OCI-LY7 (cell line): ENCODE measurements at regions not wholly inside any gene's neighbourhood (a gene's known extent, or its start where the extent isn't known, plus 50 kb on each side); places are given as distances from the start of the nearest gene placed in this dataset.

ENCODE experiments used
- EZH2phosphoT487 ChIP-seq: fragments of 200-600 bp; sonication (generic); IDR thresholded peaks from 2 replicates; pipeline ENCODE4 v1.6.1; 2018; ENCODE audit warnings: low read depth, borderline replicate concordance, mild to moderate bottlenecking, mixed run types, antibody characterized with exemption, low read length, moderate library complexity, mixed read lengths
- TF ChIP-seq, protein P1 (sequence below): fragments of 200-600 bp; sonication (generic); conservative IDR thresholded peaks from 2 replicates; pipeline ENCODE4 v1.5.1; 2014; ENCODE audit warnings: mild to moderate bottlenecking, antibody characterized with exemption, low read length, moderate library complexity, mixed read lengths

DNA sequence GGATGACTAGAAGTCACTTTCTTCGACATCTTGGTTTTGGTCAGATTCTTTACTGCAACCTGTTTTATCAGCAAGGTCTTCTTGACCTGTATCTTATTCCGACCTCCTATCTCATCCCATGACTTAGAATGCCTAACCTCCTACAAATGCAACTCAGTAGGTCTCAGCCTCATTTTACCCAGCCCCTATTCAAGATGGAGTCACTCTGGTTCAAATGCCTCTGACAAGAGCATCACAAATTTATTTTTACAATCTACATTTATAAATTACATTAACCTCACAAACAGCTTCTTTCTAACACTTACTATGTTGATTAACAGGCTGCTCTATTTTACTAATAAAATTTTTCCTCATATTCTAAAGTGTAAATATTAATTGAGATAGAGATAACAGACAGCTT, 867.0 kb upstream of the CNTN5 start:
- TF ChIP-seq, protein P1, sequence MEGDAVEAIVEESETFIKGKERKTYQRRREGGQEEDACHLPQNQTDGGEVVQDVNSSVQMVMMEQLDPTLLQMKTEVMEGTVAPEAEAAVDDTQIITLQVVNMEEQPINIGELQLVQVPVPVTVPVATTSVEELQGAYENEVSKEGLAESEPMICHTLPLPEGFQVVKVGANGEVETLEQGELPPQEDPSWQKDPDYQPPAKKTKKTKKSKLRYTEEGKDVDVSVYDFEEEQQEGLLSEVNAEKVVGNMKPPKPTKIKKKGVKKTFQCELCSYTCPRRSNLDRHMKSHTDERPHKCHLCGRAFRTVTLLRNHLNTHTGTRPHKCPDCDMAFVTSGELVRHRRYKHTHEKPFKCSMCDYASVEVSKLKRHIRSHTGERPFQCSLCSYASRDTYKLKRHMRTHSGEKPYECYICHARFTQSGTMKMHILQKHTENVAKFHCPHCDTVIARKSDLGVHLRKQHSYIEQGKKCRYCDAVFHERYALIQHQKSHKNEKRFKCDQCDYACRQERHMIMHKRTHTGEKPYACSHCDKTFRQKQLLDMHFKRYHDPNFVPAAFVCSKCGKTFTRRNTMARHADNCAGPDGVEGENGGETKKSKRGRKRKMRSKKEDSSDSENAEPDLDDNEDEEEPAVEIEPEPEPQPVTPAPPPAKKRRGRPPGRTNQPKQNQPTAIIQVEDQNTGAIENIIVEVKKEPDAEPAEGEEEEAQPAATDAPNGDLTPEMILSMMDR: no peak
- no peak for TF ChIP-seq EZH2phosphoT487
